ENCODE measurements at regions not wholly inside any gene's neighbourhood (a gene's known extent, or its start where the extent isn't known, plus 50 kb on each side); places are given as distances from the start of the nearest gene placed in this dataset.
A peak's percentile ranks its signal among the peaks of the same experiment; 100 is the strongest.

DNA sequence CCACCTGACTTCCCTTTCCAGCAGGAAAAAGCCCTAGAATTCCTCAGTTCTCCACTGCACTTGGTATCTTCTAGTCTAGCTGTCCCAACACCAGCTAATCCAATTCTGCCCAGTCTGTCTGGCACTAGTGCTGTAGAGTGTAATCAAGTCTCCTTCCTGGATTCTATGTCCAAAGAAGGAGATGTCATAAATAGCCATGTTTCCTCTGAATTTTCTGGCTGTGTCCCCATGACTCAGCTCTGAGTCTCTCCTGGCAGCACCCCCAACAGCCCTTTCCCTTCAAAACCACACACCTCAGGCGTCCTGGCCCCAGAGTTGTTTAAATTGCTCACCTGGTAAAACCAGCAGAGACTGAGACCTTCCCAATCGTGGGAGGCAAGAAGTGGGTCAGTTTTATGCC, 197.2 kb downstream of the GRXCR1 start:
- Histone ChIP-seq H3K4me1 (ENCODE audit: insufficient read depth, poor library complexity, severe bottlenecking) (peaks cover 14% of the 10 kb centered on the region), H3K4me3 (ENCODE audit: severe bottlenecking) (no peak overlapping the region), H3K36me3 (ENCODE audit: low read depth) (no peaks in the 10 kb centered on the region), H3K9me3 (ENCODE audit: severe bottlenecking) (no peaks in the 10 kb centered on the region), H3K27ac (ENCODE audit: poor library complexity, severe bottlenecking) (no peak overlapping the region), H3K27me3 (ENCODE audit: insufficient read depth, poor library complexity, severe bottlenecking) (no peaks in the 10 kb centered on the region)
- peak; percentile 99 for ATAC-seq (ENCODE audit: low read depth)
- peak; percentile 55 for DNase-seq (ENCODE audit: low spot score)
- TF ChIP-seq, protein P1, sequence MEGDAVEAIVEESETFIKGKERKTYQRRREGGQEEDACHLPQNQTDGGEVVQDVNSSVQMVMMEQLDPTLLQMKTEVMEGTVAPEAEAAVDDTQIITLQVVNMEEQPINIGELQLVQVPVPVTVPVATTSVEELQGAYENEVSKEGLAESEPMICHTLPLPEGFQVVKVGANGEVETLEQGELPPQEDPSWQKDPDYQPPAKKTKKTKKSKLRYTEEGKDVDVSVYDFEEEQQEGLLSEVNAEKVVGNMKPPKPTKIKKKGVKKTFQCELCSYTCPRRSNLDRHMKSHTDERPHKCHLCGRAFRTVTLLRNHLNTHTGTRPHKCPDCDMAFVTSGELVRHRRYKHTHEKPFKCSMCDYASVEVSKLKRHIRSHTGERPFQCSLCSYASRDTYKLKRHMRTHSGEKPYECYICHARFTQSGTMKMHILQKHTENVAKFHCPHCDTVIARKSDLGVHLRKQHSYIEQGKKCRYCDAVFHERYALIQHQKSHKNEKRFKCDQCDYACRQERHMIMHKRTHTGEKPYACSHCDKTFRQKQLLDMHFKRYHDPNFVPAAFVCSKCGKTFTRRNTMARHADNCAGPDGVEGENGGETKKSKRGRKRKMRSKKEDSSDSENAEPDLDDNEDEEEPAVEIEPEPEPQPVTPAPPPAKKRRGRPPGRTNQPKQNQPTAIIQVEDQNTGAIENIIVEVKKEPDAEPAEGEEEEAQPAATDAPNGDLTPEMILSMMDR (IDR thresholded peaks at IDR 0.05; ENCODE audit: poor library complexity, severe bottlenecking): no peak

GRCh38 chr4:43103048-43103447, 210.5 kb downstream of the GRXCR1 start:
- ATAC-seq (ENCODE audit: low read depth) (no peak), DNase-seq (ENCODE audit: low spot score) (no peak)
- H3K36me3 ChIP-seq (ENCODE audit: low read depth): no peaks in the 10 kb centered on the region
- H3K9me3 ChIP-seq (ENCODE audit: severe bottlenecking): no peaks in the 10 kb centered on the region
- H3K4me3 ChIP-seq (ENCODE audit: severe bottlenecking): no peak overlapping the region
- no peak overlapping the region for H3K27ac ChIP-seq (ENCODE audit: poor library complexity, severe bottlenecking)
- H3K4me1 ChIP-seq (ENCODE audit: insufficient read depth, poor library complexity, severe bottlenecking): no peaks in the 10 kb centered on the region
- H3K27me3 ChIP-seq (ENCODE audit: insufficient read depth, poor library complexity, severe bottlenecking): no peaks in the 10 kb centered on the region
- TF ChIP-seq, protein P1 (IDR thresholded peaks at IDR 0.05; ENCODE audit: poor library complexity, severe bottlenecking): no peak

DNA sequence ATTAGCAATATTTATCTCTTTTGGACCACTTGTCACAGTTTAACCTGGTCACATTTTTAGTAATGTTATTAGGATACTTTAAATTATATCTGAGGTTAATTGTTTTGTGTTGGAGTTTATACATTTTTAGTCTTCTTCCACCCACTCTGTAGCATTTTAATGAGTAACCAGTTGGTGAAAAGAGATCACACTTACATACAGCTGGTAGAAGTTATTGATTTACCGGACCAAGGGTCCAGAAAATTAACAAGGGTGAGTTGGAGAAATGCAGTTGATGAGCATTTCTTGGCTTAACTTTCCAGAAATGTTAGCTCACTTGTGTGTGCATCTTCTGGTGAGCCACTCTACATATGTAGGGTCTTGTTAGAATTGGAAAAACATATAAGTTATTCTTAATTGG, 219.6 kb downstream of the GRXCR1 start:
- DNase-seq (ENCODE audit: low spot score) (no peak), ATAC-seq (ENCODE audit: low read depth) (no peak)
- no peaks in the 10 kb centered on the region for H3K36me3 ChIP-seq (ENCODE audit: low read depth)
- H3K9me3 ChIP-seq (ENCODE audit: severe bottlenecking): no peaks in the 10 kb centered on the region
- H3K27me3 ChIP-seq (ENCODE audit: insufficient read depth, poor library complexity, severe bottlenecking): no peaks in the 10 kb centered on the region
- H3K4me3 ChIP-seq (ENCODE audit: severe bottlenecking): no peak overlapping the region
- H3K4me1 ChIP-seq (ENCODE audit: insufficient read depth, poor library complexity, severe bottlenecking): no peaks in the 10 kb centered on the region
- H3K27ac ChIP-seq (ENCODE audit: poor library complexity, severe bottlenecking): no peak overlapping the region
- TF ChIP-seq, protein P1 (IDR thresholded peaks at IDR 0.05; ENCODE audit: poor library complexity, severe bottlenecking): no peak

GRCh38 chr4:43113196-43113595, 220.7 kb downstream of the GRXCR1 start:
- H3K4me1 ChIP-seq (ENCODE audit: insufficient read depth, poor library complexity, severe bottlenecking): no peaks in the 10 kb centered on the region
- H3K27me3 ChIP-seq (ENCODE audit: insufficient read depth, poor library complexity, severe bottlenecking): no peaks in the 10 kb centered on the region
- no peak for DNase-seq (ENCODE audit: low spot score)
- TF ChIP-seq, protein P1 (IDR thresholded peaks at IDR 0.05; ENCODE audit: poor library complexity, severe bottlenecking): no peak
- H3K36me3 ChIP-seq (ENCODE audit: low read depth): no peaks in the 10 kb centered on the region
- no peak overlapping the region for H3K4me3 ChIP-seq (ENCODE audit: severe bottlenecking)
- no peak for ATAC-seq (ENCODE audit: low read depth)
- H3K9me3 ChIP-seq (ENCODE audit: severe bottlenecking): no peaks in the 10 kb centered on the region
- H3K27ac ChIP-seq (ENCODE audit: poor library complexity, severe bottlenecking): no peak overlapping the region

DNA sequence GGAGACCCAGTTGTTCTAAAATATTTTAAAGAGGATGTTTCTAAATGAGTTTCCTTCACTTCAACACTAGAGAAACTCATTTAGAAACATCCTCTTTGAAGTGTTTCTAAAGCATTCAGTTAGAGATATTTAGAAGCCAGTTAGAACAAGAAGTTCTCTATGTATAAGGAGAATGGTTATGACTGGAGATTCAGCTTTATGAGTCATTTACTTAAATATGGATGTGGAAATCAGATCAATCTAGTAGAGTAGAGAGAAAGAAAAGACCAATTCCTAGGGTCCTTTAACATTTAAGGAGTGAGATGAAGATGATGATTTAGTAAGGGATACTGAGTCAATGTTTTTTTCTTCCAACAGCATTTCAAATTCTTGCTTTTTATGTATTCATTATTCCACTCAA, 234.1 kb downstream of the GRXCR1 start:
- no peak for ATAC-seq (ENCODE audit: low read depth)
- H3K4me1 ChIP-seq (ENCODE audit: insufficient read depth, poor library complexity, severe bottlenecking): peaks cover 3% of the 10 kb centered on the region
- TF ChIP-seq, protein P1 (IDR thresholded peaks at IDR 0.05; ENCODE audit: poor library complexity, severe bottlenecking): no peak
- H3K4me3 ChIP-seq (ENCODE audit: severe bottlenecking): no peak overlapping the region
- no peaks in the 10 kb centered on the region for H3K9me3 ChIP-seq (ENCODE audit: severe bottlenecking)
- no peaks in the 10 kb centered on the region for H3K27me3 ChIP-seq (ENCODE audit: insufficient read depth, poor library complexity, severe bottlenecking)
- H3K36me3 ChIP-seq (ENCODE audit: low read depth): no peaks in the 10 kb centered on the region
- no peak overlapping the region for H3K27ac ChIP-seq (ENCODE audit: poor library complexity, severe bottlenecking)
- DNase-seq (ENCODE audit: low spot score): no peak
